ENCODE measurements at regions not wholly inside any gene's neighbourhood (a gene's known extent, or its start where the extent isn't known, plus 50 kb on each side); places are given as distances from the start of the nearest gene placed in this dataset.
"Not testable (repeated sequence)": the region's sequence is repeated elsewhere in the genome, so short reads cannot be mapped to it uniquely, and the experiment has no call there.

GRCh38 chr1:121001090-121001726 is 111.6 kb downstream of the PPIAL4A start:
- intact Hi-C loops (cut with DNase I; ENCODE audit: low total_unique reads); H3K4me3 ChIP-seq; H3K9me3 ChIP-seq; H3K4me1 ChIP-seq; H3K27me3 ChIP-seq (replicated peaks in 1 of 7); DNase-seq; H3K27ac ChIP-seq; H3K36me3 ChIP-seq: not testable (repeated sequence)
- 54 to 80% (median 63%) methylated on average over 2 to 3 of the region's 10 CpGs; no CpG with 5 or more reads in 2 of the 5 donors for WGBS, 5 donors

DNA sequence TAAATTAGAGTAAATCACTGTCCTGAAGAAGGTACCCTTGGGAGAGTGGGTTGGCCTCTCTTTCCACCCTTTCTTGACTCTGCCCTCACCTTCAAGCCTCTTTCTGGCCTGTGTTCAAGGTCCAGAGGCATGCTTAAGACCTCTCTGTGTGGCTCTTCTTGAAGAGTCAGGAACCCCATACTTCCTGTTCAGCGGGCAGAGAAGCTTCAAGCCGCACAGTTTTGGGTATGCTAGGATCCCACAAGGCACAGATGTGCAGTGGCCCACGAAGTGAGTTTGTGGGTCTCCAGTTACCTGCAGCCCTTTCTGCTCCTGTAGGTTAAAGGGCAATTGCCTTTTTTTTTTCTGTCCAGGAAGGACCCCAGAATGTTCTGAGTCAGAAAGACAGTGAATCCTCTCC is 113.7 kb downstream of the PPIAL4A start:
- H3K9me3 ChIP-seq; H3K4me3 ChIP-seq; intact Hi-C loops (cut with DNase I; ENCODE audit: low total_unique reads); H3K27ac ChIP-seq; H3K36me3 ChIP-seq; DNase-seq; H3K4me1 ChIP-seq: not testable (repeated sequence)
- WGBS, 5 donors = 25 to 50% (median 46%) methylated on average over 1 of the region's 3 CpGs; no CpG with 5 or more reads in 2 of the 5 donors
- H3K27me3 ChIP-seq (replicated peaks in 1 of 7) = peaks cover 0 to 16% (median 0%) of the 10 kb centered on the region in 7 donors

- 38 to 75% (median 63%) methylated on average over 17 to 21 of the region's 21 CpGs for WGBS, 5 donors
These were observed 117.3 kb downstream of the PPIAL4A start for GRCh38 chr1:121006826-121007225.

GRCh38 chr1:121007755-121008154 is 118.2 kb downstream of the PPIAL4A start:
- H3K9me3 ChIP-seq; DNase-seq; H3K36me3 ChIP-seq; H3K27ac ChIP-seq; intact Hi-C loops (cut with DNase I; ENCODE audit: low total_unique reads): not testable (repeated sequence)
- Histone ChIP-seq H3K27me3 (replicated peaks in 1 of 7) (peaks cover 0 to 31% (median 0%) of the 10 kb centered on the region in 7 donors), H3K4me3 (peak overlapping the region in 1 of 8 donors; percentile 62), H3K4me1 (peaks cover 0 to 16% (median 2%) of the 10 kb centered on the region in 6 donors)
- WGBS, 5 donors = 29 to 33% (median 30%) methylated on average over 7 of the region's 10 CpGs

More at GRCh38 chr1:121006826-121007225, 117.3 kb downstream of the PPIAL4A start:
- intact Hi-C loops (cut with DNase I; ENCODE audit: low total_unique reads); DNase-seq; H3K36me3 ChIP-seq; H3K27ac ChIP-seq; H3K4me3 ChIP-seq; H3K9me3 ChIP-seq: not testable (repeated sequence)
- H3K4me1 ChIP-seq = peaks cover 0 to 16% (median 2%) of the 10 kb centered on the region in 6 donors
- H3K27me3 ChIP-seq (replicated peaks in 1 of 7) = peaks cover 0 to 31% (median 0%) of the 10 kb centered on the region in 7 donors

DNA sequence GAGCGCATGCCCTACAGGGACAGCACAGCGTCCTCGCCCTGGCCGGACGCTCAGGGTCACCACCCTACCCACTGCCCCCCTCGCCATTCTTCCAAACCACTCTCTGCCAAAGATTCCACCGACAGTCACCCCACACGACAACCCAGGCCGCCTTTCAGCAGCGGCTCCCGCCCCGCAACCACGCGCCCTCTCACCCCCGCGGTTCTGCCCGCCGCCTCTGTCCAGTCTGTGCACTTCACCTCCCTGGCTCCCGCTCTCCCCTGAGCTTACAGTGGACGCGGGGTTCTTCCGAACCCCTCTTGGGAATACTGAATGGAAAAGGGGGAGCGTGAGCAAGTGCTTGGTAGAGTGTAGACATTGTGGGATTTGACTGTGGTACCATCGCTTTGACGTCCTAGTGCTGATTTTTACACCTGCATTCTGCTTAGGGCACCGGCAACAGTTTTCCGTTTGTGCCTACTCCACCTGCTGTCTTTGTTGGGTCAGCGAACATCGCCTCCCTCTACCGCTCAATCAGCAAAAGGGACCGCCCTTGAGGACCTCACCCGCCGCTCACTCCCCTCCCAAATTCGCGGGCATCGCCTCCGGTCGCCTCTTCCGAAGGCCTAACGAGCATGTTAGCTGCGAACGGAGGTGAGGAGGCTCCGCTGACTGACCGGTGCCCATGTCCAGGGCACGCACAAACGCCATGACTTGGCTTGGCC is 119.1 kb downstream of the PPIAL4A start:
- H3K27ac ChIP-seq; H3K9me3 ChIP-seq; intact Hi-C loops (cut with DNase I; ENCODE audit: low total_unique reads); H3K36me3 ChIP-seq: not testable (repeated sequence)
- peak overlapping the region in 7 of 8 donors; percentile 5 to 62 (median 19) for H3K4me3 ChIP-seq
- peak; percentile 64 for DNase-seq
- 8 to 20% (median 11%) methylated on average over 33 to 44 of the region's 46 CpGs for WGBS, 5 donors
- peaks cover 0 to 31% (median 0%) of the 10 kb centered on the region in 7 donors for H3K27me3 ChIP-seq (replicated peaks in 1 of 7)
- peaks cover 0 to 16% (median 2%) of the 10 kb centered on the region in 6 donors for H3K4me1 ChIP-seq

DNA sequence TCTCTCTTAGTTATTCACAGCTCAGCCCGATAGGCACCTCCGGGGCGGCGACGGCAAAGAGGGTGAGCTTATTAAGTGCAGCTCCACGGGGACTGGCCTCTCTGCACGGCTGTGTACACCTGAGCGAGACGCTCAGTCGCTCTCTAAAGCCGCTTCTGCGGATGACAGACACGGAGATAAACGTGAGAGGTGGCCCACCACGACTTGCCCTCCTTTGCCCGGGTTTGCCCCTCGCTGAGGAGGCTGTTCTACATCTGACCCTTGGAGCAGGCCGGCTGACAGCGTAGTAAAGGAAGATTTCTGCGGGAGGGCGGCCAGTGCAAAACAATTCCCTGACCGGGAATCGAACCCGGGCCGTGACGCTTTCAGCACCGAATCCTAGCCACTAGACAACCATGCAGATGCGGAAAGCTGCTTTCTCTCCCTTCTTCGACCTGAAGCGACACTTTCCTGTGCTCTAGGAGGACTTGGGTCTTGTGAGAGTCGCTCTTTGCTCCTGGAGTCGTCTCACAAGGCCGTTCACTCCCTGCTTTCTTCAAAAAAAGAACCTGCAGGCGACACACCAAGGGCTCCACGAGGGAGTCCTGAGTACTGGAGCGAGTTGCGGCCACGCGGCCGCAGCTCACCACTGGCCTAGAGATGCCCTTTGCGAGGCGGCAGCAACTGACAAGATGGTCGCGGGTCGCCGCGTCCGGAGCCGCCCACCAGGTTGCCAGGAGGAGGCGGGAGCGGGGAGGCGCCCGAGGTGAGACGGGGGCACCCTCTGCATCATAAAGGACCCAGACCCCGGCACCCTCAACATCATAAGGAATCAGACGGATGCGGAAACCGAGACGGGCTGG is 119.9 kb downstream of the PPIAL4A start:
- H3K27ac ChIP-seq; H3K9me3 ChIP-seq; H3K36me3 ChIP-seq; intact Hi-C loops (cut with DNase I; ENCODE audit: low total_unique reads): not testable (repeated sequence)
- Histone ChIP-seq H3K4me1 (peaks cover 0 to 16% (median 2%) of the 10 kb centered on the region in 6 donors), H3K4me3 (peak overlapping the region in 6 of 8 donors; percentile 5 to 62 (median 20)), H3K27me3 (replicated peaks in 1 of 7) (peaks cover 0 to 31% (median 0%) of the 10 kb centered on the region in 7 donors)
- peak; percentile 77 for DNase-seq
- 3 to 14% (median 10%) methylated on average over 15 to 54 of the region's 59 CpGs for WGBS, 5 donors

- H3K9me3 ChIP-seq; H3K36me3 ChIP-seq; H3K27ac ChIP-seq; H3K4me3 ChIP-seq; intact Hi-C loops (cut with DNase I; ENCODE audit: low total_unique reads); DNase-seq: not testable (repeated sequence)
- WGBS, 5 donors = 24 to 68% (median 32%) methylated on average over 4 to 10 of the region's 22 CpGs; no CpG with 5 or more reads in 2 of the 5 donors
- peaks cover 0 to 31% (median 0%) of the 10 kb centered on the region in 7 donors for H3K27me3 ChIP-seq (replicated peaks in 1 of 7)
- peaks cover 0 to 16% (median 2%) of the 10 kb centered on the region in 6 donors for H3K4me1 ChIP-seq
These were observed 120.6 kb downstream of the PPIAL4A start for GRCh38 chr1:121010141-121010540.

DNA sequence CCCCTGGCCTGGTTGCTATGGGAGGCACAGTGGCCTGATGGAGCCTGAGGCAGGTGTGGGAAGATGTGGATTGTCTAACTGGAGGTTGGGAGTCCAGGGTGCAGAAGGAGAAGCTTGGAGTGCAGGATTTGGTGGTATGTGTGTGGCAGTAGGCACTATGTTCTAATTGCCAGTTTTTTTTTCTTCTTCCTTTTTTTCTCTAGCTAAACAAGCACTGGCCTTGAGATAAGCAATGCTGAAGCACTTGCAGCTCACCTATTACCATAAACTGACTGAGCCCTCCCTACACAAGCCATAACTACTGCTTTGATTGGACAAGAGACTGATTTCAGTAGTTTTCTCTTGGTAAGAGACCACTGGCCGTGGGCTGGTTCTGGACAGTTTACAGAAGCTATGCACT is 123.6 kb downstream of the PPIAL4A start:
- DNase-seq; H3K36me3 ChIP-seq; H3K27ac ChIP-seq; intact Hi-C loops (cut with DNase I; ENCODE audit: low total_unique reads); H3K4me3 ChIP-seq; H3K9me3 ChIP-seq: not testable (repeated sequence)
- 33 to 81% (median 58%) methylated on average over 1 of the region's 1 CpG for WGBS, 5 donors
- Histone ChIP-seq H3K4me1 (peaks cover 0 to 12% (median 2%) of the 10 kb centered on the region in 6 donors), H3K27me3 (replicated peaks in 1 of 7) (peaks cover 0 to 16% (median 0%) of the 10 kb centered on the region in 7 donors)

- H3K27ac ChIP-seq; H3K36me3 ChIP-seq; H3K4me1 ChIP-seq; H3K27me3 ChIP-seq (replicated peaks in 1 of 7); intact Hi-C loops (cut with DNase I; ENCODE audit: low total_unique reads); H3K9me3 ChIP-seq; DNase-seq; H3K4me3 ChIP-seq: not testable (repeated sequence)
- 17 to 72% (median 34%) methylated on average over 6 to 20 of the region's 32 CpGs for WGBS, 5 donors
These were observed 126.8 kb downstream of the PPIAL4A start for GRCh38 chr1:121016182-121017028.
